CD14-positive monocyte (primary cell): ENCODE measurements at regions not wholly inside any gene's neighbourhood (a gene's known extent, or its start where the extent isn't known, plus 50 kb on each side); places are given as distances from the start of the nearest gene placed in this dataset.

Experiments used
- DNase-seq, 3 donors: peaks; one replicate each; pipeline ENCODE4 v3.0.0-alpha.2; 2011 to 2022
- H2AFZ ChIP-seq: 2 replicates; pipeline ENCODE4 v1.6.0; 2012; ENCODE audit warnings: mild to moderate bottlenecking, low read depth, low read length, inconsistent platforms; ENCODE audit not compliant: insufficient read depth, poor library complexity, severe bottlenecking
- H3K27ac ChIP-seq, 2 donors: 1 replicate in 1 of 2; 2 replicates in 1 of 2; pipeline ENCODE4 v1.5.1; 2012 to 2013; ENCODE audit warnings: low read length in 2 of 2, control low read depth in 1 of 2, inconsistent platforms in 1 of 2, low read depth in 1 of 2, mild to moderate bottlenecking in 1 of 2
- H3K27me3 ChIP-seq, 2 donors: one replicate each; pipeline versions ENCODE4 v1.6.0 to v1.6.1; 2011 to 2013; ENCODE audit warnings: low read length in 2 of 2; ENCODE audit not compliant: control insufficient read depth in 2 of 2, insufficient read depth in 2 of 2
- H3K36me3 ChIP-seq, 2 donors: replicated peaks in 1 of 2; 1 replicate in 1 of 2; 2 replicates in 1 of 2; pipeline versions ENCODE4 v1.5.1 to v1.6.1; 2012 to 2013; ENCODE audit warnings: low read length in 2 of 2, control low read depth in 1 of 2, inconsistent platforms in 1 of 2, mild to moderate bottlenecking in 1 of 2; ENCODE audit not compliant: insufficient read depth in 2 of 2, control insufficient read depth in 1 of 2
- H3K4me1 ChIP-seq, 2 donors: 1 replicate in 1 of 2; 2 replicates in 1 of 2; pipeline versions ENCODE4 v1.5.1 to v1.6.1; 2012 to 2013; ENCODE audit warnings: low read length in 2 of 2, control low read depth in 1 of 2, inconsistent platforms in 1 of 2, mild to moderate bottlenecking in 1 of 2, moderate library complexity in 1 of 2; ENCODE audit not compliant: insufficient read depth in 2 of 2, control insufficient read depth in 1 of 2
- H3K4me2 ChIP-seq: replicated peaks from 2 replicates; pipeline ENCODE3; 2012; ENCODE audit warnings: low read length, moderate library complexity, mild to moderate bottlenecking; ENCODE audit not compliant: poor library complexity, severe bottlenecking; ENCODE audit errors: extremely low read depth
- H3K4me3 ChIP-seq, 3 experiments: fragments of 200-600 bp in 1 of 3; sonication (generic) in 1 of 3; replicated peaks in 1 of 3; 1 replicate in 2 of 3; 2 replicates in 1 of 3; pipeline ENCODE4 v1.5.1; 2011 to 2013; ENCODE audit warnings: low read length in 3 of 3, mild to moderate bottlenecking in 3 of 3, control low read depth in 2 of 3, low read depth in 2 of 3, inconsistent platforms in 1 of 3, moderate library complexity in 1 of 3
- H3K79me2 ChIP-seq: 2 replicates; pipeline ENCODE4 v1.6.0; 2012; ENCODE audit warnings: mild to moderate bottlenecking, control low read depth, inconsistent platforms, low read length, moderate library complexity; ENCODE audit not compliant: insufficient read depth
- H3K9ac ChIP-seq: 2 replicates; pipeline ENCODE4 v1.6.0; 2017; ENCODE audit warnings: low read length, mild to moderate bottlenecking; ENCODE audit not compliant: insufficient read depth, poor library complexity, severe bottlenecking
- H3K9me3 ChIP-seq, 2 donors: replicated peaks in 1 of 2; 1 replicate in 1 of 2; 2 replicates in 1 of 2; pipeline versions ENCODE4 v1.5.1 to v1.6.1; 2012 to 2013; ENCODE audit warnings: low read length in 2 of 2, control low read depth in 1 of 2; ENCODE audit not compliant: control insufficient read depth in 1 of 2, insufficient read depth in 1 of 2
- H4K20me1 ChIP-seq: 2 replicates; pipeline ENCODE4 v1.6.0; 2012; ENCODE audit warnings: mild to moderate bottlenecking, low read length, control low read depth, moderate library complexity; ENCODE audit not compliant: insufficient read depth
- H3K27ac Mint-ChIP-seq, 7 donors: one replicate each; pipeline ENCODE4 v1.8.0; 2020; ENCODE audit warnings: mild to moderate bottlenecking in 7 of 7, mixed read lengths in 7 of 7, moderate library complexity in 6 of 7, inconsistent platforms in 2 of 7
- H3K27me3 Mint-ChIP-seq, 3 donors: one replicate each; pipeline ENCODE4 v1.8.0; 2021 to 2022; ENCODE audit warnings: low read depth in 3 of 3, mild to moderate bottlenecking in 3 of 3, mixed read lengths in 3 of 3, moderate library complexity in 3 of 3, inconsistent platforms in 1 of 3
- H3K36me3 Mint-ChIP-seq, 2 donors: one replicate each; pipeline ENCODE4 v1.8.0; 2020; ENCODE audit warnings: mixed read lengths in 2 of 2, inconsistent platforms in 1 of 2, mild to moderate bottlenecking in 1 of 2
- H3K4me1 Mint-ChIP-seq: one replicate; pipeline ENCODE4 v1.8.0; 2020; ENCODE audit warnings: mild to moderate bottlenecking, mixed read lengths
- H3K4me3 Mint-ChIP-seq, 2 donors: one replicate each; pipeline ENCODE4 v1.8.0; 2020; ENCODE audit warnings: mild to moderate bottlenecking in 2 of 2, mixed read lengths in 2 of 2, moderate library complexity in 1 of 2
- H3K9me3 Mint-ChIP-seq, 7 donors: one replicate each; pipeline ENCODE4 v1.8.0; 2020 to 2022; ENCODE audit warnings: mixed read lengths in 7 of 7, mild to moderate bottlenecking in 6 of 7, moderate library complexity in 6 of 7, inconsistent platforms in 2 of 7
- WGBS: methylation state at CpG from one replicate; pipeline ENCODE4 v1.1.5; 2013; ENCODE audit warnings: missing lambda C conversion rate; ENCODE audit not compliant: insufficient coverage; 5-methylcytosine and 5-hydroxymethylcytosine counted together
- intact Hi-C, 2 donors: fragments of 100-400 bp; cut with micrococcal nuclease; formaldehyde crosslinking; loops; one replicate each; pipeline versions ENCODE4 v1.15.0 to v1.15.1; 2023
- TF ChIP-seq, protein P1 (sequence below): fragments of 200-600 bp; IDR thresholded peaks from one replicate; pipeline ENCODE4 v1.8.0; 2022; ENCODE audit warnings: antibody characterized with exemption, mild to moderate bottlenecking

DNA sequence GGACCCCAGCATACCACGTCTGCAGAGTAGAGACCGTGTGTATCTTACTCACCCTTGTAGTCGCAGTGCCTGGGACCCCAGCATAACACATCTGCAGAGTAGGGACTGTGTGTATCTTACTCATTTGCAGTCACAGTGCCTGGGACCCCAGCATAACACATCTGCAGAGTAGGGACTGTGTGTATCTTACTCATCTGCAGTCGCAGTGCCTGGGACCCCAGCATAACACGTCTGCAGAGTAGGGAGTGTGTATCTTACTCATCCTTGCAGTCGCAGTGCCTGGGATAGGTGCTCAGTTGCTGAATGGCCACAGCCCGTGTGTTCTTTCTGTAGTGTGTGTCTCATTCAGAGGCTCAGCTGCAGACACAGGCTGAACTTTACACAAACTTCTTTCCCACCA, 71.4 kb upstream of the FRG1 start:
- H3K27ac Mint-ChIP-seq: no peak overlapping the region
- peaks cover 0 to 3% of the 10 kb centered on the region in 2 donors for H3K9me3 ChIP-seq
- intact Hi-C loops: no loop called here

DNA sequence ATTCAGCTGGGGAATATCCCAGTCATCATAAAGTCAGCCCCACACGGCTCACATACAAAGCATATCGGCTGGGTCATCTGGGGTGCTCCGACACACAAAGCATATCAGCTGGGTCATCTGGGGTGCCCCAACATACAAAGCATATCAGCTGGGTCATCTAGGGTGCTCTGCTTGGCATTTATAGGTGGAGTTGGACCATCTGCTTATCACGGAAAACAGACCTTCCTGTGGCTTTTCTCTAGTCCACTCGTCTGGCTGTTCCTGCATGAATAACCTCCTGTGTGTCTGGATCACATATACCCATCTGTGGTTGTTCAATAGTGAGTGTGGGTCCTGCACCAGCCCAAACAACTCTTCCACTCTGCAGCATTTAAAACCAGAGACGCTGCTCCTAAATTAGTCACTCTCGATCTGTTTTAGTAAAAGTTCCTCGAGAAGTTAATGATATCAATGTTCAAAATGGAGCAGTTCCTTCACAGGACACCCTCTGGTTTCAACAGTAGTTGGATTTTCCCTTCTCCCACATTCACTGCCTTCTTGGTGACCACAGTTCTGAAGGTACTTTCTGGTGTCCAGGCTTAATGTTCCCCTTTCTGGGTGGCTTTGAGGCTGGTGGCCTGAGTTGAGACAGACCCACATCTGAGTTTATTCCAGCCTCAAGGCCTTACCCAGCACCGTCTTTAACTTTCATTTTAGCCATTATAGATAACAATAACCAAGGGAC, 70.0 kb upstream of the FRG1 start:
- H2AFZ ChIP-seq: no peak overlapping the region
- no peaks in the 10 kb centered on the region for H3K4me1 ChIP-seq
- no peak overlapping the region for H3K27ac ChIP-seq
- no peaks in the 10 kb centered on the region for H3K36me3 Mint-ChIP-seq
- H3K4me3 Mint-ChIP-seq: no peak overlapping the region
- WGBS: no CpG with 5 or more reads among the region's 9 CpGs
- no peaks in the 10 kb centered on the region for H3K36me3 ChIP-seq
- intact Hi-C loops: no loop called here
- no peaks in the 10 kb centered on the region for H3K27me3 ChIP-seq
- H3K27me3 Mint-ChIP-seq: peaks cover 0 to 2% (median 0%) of the 10 kb centered on the region in 3 donors
- no peaks in the 10 kb centered on the region for H3K4me1 Mint-ChIP-seq
- H3K9me3 Mint-ChIP-seq: peaks cover 2 to 14% (median 8%) of the 10 kb centered on the region in 7 donors
- H3K4me3 ChIP-seq: no peak overlapping the region
- DNase-seq: no peak
- H3K4me2 ChIP-seq: no peak overlapping the region
- H3K9me3 ChIP-seq: peaks cover 0 to 3% of the 10 kb centered on the region in 2 donors
- H3K79me2 ChIP-seq: no peaks in the 10 kb centered on the region
- H3K9ac ChIP-seq: no peak overlapping the region
- H4K20me1 ChIP-seq: no peaks in the 10 kb centered on the region
- H3K27ac Mint-ChIP-seq: no peak overlapping the region
- TF ChIP-seq, protein P1, sequence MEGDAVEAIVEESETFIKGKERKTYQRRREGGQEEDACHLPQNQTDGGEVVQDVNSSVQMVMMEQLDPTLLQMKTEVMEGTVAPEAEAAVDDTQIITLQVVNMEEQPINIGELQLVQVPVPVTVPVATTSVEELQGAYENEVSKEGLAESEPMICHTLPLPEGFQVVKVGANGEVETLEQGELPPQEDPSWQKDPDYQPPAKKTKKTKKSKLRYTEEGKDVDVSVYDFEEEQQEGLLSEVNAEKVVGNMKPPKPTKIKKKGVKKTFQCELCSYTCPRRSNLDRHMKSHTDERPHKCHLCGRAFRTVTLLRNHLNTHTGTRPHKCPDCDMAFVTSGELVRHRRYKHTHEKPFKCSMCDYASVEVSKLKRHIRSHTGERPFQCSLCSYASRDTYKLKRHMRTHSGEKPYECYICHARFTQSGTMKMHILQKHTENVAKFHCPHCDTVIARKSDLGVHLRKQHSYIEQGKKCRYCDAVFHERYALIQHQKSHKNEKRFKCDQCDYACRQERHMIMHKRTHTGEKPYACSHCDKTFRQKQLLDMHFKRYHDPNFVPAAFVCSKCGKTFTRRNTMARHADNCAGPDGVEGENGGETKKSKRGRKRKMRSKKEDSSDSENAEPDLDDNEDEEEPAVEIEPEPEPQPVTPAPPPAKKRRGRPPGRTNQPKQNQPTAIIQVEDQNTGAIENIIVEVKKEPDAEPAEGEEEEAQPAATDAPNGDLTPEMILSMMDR: no peak

More for the DNA sequence above, 71.4 kb upstream of the FRG1 start:
- 88% methylated on average over 4 of the region's 7 CpGs for whole genome bisulfite sequencing
- Histone ChIP-seq H3K27ac (no peak overlapping the region), H3K4me1 (no peaks in the 10 kb centered on the region), H4K20me1 (no peaks in the 10 kb centered on the region), H3K27me3 (no peaks in the 10 kb centered on the region), H3K9ac (no peak overlapping the region), H3K4me2 (no peak overlapping the region), H3K4me3 (no peak overlapping the region), H2AFZ (no peak overlapping the region), H3K36me3 (no peaks in the 10 kb centered on the region), H3K79me2 (no peaks in the 10 kb centered on the region)
- Mint-ChIP-seq H3K4me3 (no peak overlapping the region), H3K27me3 (peaks cover 0 to 2% (median 0%) of the 10 kb centered on the region in 3 donors), H3K4me1 (no peaks in the 10 kb centered on the region), H3K36me3 (no peaks in the 10 kb centered on the region), H3K9me3 (peaks cover 0 to 11% (median 4%) of the 10 kb centered on the region in 7 donors)
- DNase-seq: no peak
- TF ChIP-seq, protein P1: no peak
